NB4 (cell line): ENCODE measurements at regions not wholly inside any gene's neighbourhood (a gene's known extent, or its start where the extent isn't known, plus 50 kb on each side); places are given as distances from the start of the nearest gene placed in this dataset.

Experiments
- CTCF ChIP-seq: IDR thresholded peaks from one replicate; pipeline ENCODE4 v1.5.1; 2012; ENCODE audit warnings: low read depth, low read length
- MAX ChIP-seq: IDR thresholded peaks from 2 replicates; pipeline ENCODE4 v1.6.1; 2011; ENCODE audit warnings: low read depth, low read length
- POLR2A ChIP-seq: IDR thresholded peaks from 2 replicates; pipeline ENCODE4 v1.6.1; 2011; ENCODE audit warnings: mild to moderate bottlenecking; ENCODE audit not compliant: insufficient read length; ENCODE audit errors: extremely low read depth

DNA sequence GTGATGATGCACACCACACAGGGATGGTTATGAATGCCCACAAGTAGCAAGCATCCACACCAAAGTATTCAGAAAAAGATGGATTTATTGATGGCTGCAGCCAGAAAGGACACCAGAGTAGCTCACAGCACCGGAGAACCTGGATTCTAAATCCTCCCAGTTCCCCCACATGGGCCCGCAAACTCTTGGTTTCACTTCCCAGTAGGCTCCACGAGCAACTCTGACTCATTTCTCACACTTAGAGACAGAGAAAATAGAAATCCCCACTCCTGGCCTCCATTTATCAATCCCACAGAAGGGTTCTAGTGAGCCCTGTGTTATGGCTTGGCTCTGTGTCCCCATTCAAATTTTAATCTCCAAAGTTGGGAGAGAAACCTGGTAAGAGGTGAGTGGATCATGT, 426.7 kb upstream of the MYT1L start:
- TF ChIP-seq CTCF (no peak), MAX (no peak), POLR2A (no peak)
